ENCODE measurements at regions not wholly inside any gene's neighbourhood (a gene's known extent, or its start where the extent isn't known, plus 50 kb on each side); places are given as distances from the start of the nearest gene placed in this dataset.
A peak's percentile ranks its signal among the peaks of the same experiment; 100 is the strongest.

- no peak for TF ChIP-seq CTCF (IDR thresholded peaks at IDR 0.05; ENCODE audit: poor library complexity, severe bottlenecking)
Measured at GRCh38 chr11:19370100-19370861, 129.5 kb upstream of the E2F8 start (continued).

- no peak overlapping the region for H3K4me3 ChIP-seq (ENCODE audit: low read length)
- no peaks in the 10 kb centered on the region for H3K27me3 ChIP-seq (ENCODE audit: insufficient read depth, low read depth, low read length)
- H3K4me2 ChIP-seq (ENCODE audit: low read length): no peak overlapping the region
- TF ChIP-seq RAD21 (conservative IDR thresholded peaks at IDR 0.05) (no peak), POLR2AphosphoS5 (IDR thresholded peaks at IDR 0.05) (peak; percentile 43)
- H3K27ac ChIP-seq (ENCODE audit: low read length): no peak overlapping the region
- H3K36me3 ChIP-seq (ENCODE audit: insufficient read depth, low read length): no peaks in the 10 kb centered on the region
- no peaks in the 10 kb centered on the region for H4K20me1 ChIP-seq (ENCODE audit: insufficient read depth)
- no peaks in the 10 kb centered on the region for H3K9me3 ChIP-seq (ENCODE audit: low read length)
- H2AFZ ChIP-seq (ENCODE audit: low read depth, low read length): no peak overlapping the region
- H3K79me2 ChIP-seq (replicated peaks; ENCODE audit: insufficient read depth, low read length): no peaks in the 10 kb centered on the region
- H3F3A ChIP-seq (ENCODE audit: insufficient read depth, low read length, poor library complexity, severe bottlenecking): no peaks in the 10 kb centered on the region
- no peak overlapping the region for H3K9ac ChIP-seq (ENCODE audit: low read length)
- H3K9me2 ChIP-seq (ENCODE audit: insufficient read depth, low read length): no peaks in the 10 kb centered on the region
Measured at GRCh38 chr11:19368726-19369375, 128.1 kb upstream of the E2F8 start.

- no peaks in the 10 kb centered on the region for H3K9me2 ChIP-seq (ENCODE audit: insufficient read depth, low read length)
- H3K36me3 ChIP-seq (ENCODE audit: insufficient read depth, low read length): no peaks in the 10 kb centered on the region
- no peak overlapping the region for H3K9ac ChIP-seq (ENCODE audit: low read length)
- no peak overlapping the region for H2AFZ ChIP-seq (ENCODE audit: low read depth, low read length)
- H3F3A ChIP-seq (ENCODE audit: insufficient read depth, low read length, poor library complexity, severe bottlenecking): no peaks in the 10 kb centered on the region
- no peak overlapping the region for H3K4me2 ChIP-seq (ENCODE audit: low read length)
- H3K9me3 ChIP-seq (ENCODE audit: low read length): no peaks in the 10 kb centered on the region
- no peaks in the 10 kb centered on the region for H3K79me2 ChIP-seq (replicated peaks; ENCODE audit: insufficient read depth, low read length)
- H3K27ac ChIP-seq (ENCODE audit: low read length): no peak overlapping the region
- H3K27me3 ChIP-seq (ENCODE audit: insufficient read depth, low read depth, low read length): no peaks in the 10 kb centered on the region
- TF ChIP-seq EP300 (conservative IDR thresholded peaks at IDR 0.05; ENCODE audit: poor library complexity, severe bottlenecking): no peak
- TF ChIP-seq TAF1 (IDR thresholded peaks at IDR 0.05; ENCODE audit: low read depth): no peak
- no peak for TF ChIP-seq EZH2 (IDR thresholded peaks at IDR 0.05; ENCODE audit: borderline replicate concordance, insufficient read depth, low read length, poor library complexity, severe bottlenecking)
- no peak for TF ChIP-seq SMC3 (conservative IDR thresholded peaks at IDR 0.05; ENCODE audit: poor library complexity)
- TF ChIP-seq REST (IDR thresholded peaks at IDR 0.05; ENCODE audit: borderline replicate concordance): no peak
- no peak for TF ChIP-seq MXI1 (conservative IDR thresholded peaks at IDR 0.05; ENCODE audit: poor library complexity, severe bottlenecking)
- no peak for TF ChIP-seq POLR2AphosphoS5 (IDR thresholded peaks at IDR 0.05)
- TF ChIP-seq RAD21 (conservative IDR thresholded peaks at IDR 0.05): no peak
- TF ChIP-seq CTCF (IDR thresholded peaks at IDR 0.05; ENCODE audit: poor library complexity, severe bottlenecking): no peak
- no peak overlapping the region for H3K4me3 ChIP-seq (ENCODE audit: low read length)
- no peaks in the 10 kb centered on the region for H4K20me1 ChIP-seq (ENCODE audit: insufficient read depth)
Measured at GRCh38 chr11:19366992-19367709, 126.4 kb upstream of the E2F8 start.

Data from neural cell (in vitro differentiated cells).